ENCODE measurements at regions not wholly inside any gene's neighbourhood (a gene's known extent, or its start where the extent isn't known, plus 50 kb on each side); places are given as distances from the start of the nearest gene placed in this dataset.

GRCh38 chr13:104181526-104182231, 1115.5 kb upstream of the SLC10A2 start:
- Histone ChIP-seq H3K4me1 (ENCODE audit: insufficient read depth, low read length) (peaks cover 14% of the 10 kb centered on the region; the same call in 1 of the 2 replicates), H3K36me3 (ENCODE audit: insufficient read depth, low read length) (no peaks in the 10 kb centered on the region), H3K9ac (ENCODE audit: low read depth, low read length) (peak overlapping the region; percentile 9; the same call in 1 of the 2 replicates), H3K9me3 (ENCODE audit: control insufficient read depth, insufficient read depth, low read length) (no peaks in the 10 kb centered on the region)

GRCh38 chr13:104170980-104171555, 1104.9 kb upstream of the SLC10A2 start:
- H3K9ac ChIP-seq (ENCODE audit: low read depth, low read length) = no peak overlapping the region
- no peaks in the 10 kb centered on the region for H3K9me3 ChIP-seq (ENCODE audit: control insufficient read depth, insufficient read depth, low read length)
- H3K4me1 ChIP-seq (ENCODE audit: insufficient read depth, low read length) = no peaks in the 10 kb centered on the region
- H3K36me3 ChIP-seq (ENCODE audit: insufficient read depth, low read length) = no peaks in the 10 kb centered on the region

DNA sequence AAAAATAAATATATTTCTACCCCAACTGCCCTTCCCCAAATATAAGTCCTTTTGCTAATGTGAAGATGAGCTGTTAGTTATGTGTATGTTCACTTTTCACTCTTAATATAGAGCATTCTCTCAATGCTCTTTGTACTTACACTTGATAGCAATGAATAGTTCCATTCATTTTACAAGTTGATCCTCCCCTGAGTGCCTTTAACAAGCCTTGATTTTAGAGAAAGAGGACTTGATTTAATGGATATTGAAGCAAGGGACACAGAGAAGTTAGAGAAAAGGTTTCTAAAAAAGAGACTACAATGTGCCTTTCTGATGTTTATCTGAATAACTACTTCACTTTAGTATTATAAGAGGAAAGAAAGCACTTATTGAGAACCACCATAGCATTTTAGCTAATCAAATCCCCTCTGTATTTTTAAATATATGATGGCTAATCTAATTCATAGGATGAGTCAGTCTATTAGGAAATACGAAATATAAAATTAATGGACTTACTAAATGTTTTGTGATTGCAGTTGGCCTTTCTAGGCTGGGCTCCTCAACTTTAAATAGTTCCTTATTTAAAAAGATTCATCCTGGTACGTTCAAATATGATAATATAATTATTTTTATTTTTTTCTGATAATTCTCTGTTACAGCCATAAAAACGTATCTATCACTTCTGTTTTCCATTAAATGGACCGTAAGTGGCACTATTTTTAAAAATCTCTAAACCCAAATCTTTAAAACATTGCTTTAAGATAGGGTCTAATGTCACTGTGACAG, 1097.8 kb upstream of the SLC10A2 start:
- H3K9me3 ChIP-seq (ENCODE audit: control insufficient read depth, insufficient read depth, low read length) = no peaks in the 10 kb centered on the region; the same call in 1 of the 2 replicates
- no peak overlapping the region for H3K9ac ChIP-seq (ENCODE audit: low read depth, low read length)
- no peaks in the 10 kb centered on the region for H3K36me3 ChIP-seq (ENCODE audit: insufficient read depth, low read length)
- no peaks in the 10 kb centered on the region for H3K4me1 ChIP-seq (ENCODE audit: insufficient read depth, low read length)

DNA sequence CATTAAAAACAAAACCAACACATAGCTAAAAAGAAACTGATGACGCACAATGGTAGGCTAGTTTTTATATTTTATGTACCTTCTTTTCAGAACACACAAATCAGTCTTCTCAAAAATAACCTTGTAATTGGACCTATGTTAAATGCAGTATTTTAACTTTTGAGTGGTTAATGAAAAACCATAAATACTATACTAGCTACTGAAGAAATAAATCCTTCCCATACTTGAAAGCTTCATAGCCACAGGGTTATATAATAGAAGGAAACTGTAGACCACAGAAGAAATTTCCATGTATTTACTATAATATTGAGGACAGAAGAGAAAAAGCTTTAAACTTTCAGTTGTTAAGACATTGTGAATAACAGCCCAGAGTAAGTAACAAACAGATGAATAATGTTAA, 1094.3 kb upstream of the SLC10A2 start:
- Histone ChIP-seq H3K36me3 (ENCODE audit: insufficient read depth, low read length) (no peaks in the 10 kb centered on the region), H3K9me3 (ENCODE audit: control insufficient read depth, insufficient read depth, low read length) (no peaks in the 10 kb centered on the region; the same call in 1 of the 2 replicates), H3K4me1 (ENCODE audit: insufficient read depth, low read length) (no peaks in the 10 kb centered on the region), H3K9ac (ENCODE audit: low read depth, low read length) (no peak overlapping the region)

GRCh38 chr13:104143760-104144416, 1077.7 kb upstream of the SLC10A2 start:
- H3K9ac ChIP-seq (ENCODE audit: low read depth, low read length) = no peak overlapping the region
- H3K4me1 ChIP-seq (ENCODE audit: insufficient read depth, low read length) = peaks cover 13% of the 10 kb centered on the region; the same call in 1 of the 2 replicates
- H3K9me3 ChIP-seq (ENCODE audit: control insufficient read depth, insufficient read depth, low read length) = no peaks in the 10 kb centered on the region

DNA sequence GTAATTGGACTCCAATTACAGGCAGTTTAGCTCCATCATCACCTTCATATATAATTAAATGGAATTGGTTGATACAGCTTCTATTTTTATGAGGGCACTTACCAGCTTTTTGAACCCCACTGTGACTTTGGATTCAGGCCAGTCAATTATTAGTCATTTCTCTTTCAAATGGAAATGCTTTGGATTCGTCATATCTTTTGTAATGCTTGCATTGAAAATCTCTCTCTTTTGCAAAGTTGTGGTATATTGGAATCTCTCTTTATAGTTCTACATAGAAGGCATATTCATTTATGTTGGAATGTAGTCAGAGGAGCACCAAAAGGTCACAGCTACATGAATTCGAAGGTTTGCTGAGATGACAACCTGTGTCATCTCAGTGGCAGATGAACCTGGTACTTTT, 1074.3 kb upstream of the SLC10A2 start:
- Histone ChIP-seq H3K36me3 (ENCODE audit: insufficient read depth, low read length) (no peaks in the 10 kb centered on the region), H3K9me3 (ENCODE audit: control insufficient read depth, insufficient read depth, low read length) (no peaks in the 10 kb centered on the region), H3K9ac (ENCODE audit: low read depth, low read length) (no peak overlapping the region), H3K4me1 (ENCODE audit: insufficient read depth, low read length) (peaks cover 13% of the 10 kb centered on the region; the same call in 1 of the 2 replicates)

More at GRCh38 chr13:104143760-104144416, 1077.7 kb upstream of the SLC10A2 start:
- H3K36me3 ChIP-seq (ENCODE audit: insufficient read depth, low read length) = no peaks in the 10 kb centered on the region

- no peak overlapping the region for H3K9ac ChIP-seq (ENCODE audit: low read depth, low read length)
- H3K4me1 ChIP-seq (ENCODE audit: insufficient read depth, low read length) = 0 out of 2 replicates have a peak, but pooled peaks cover 3% of the 10 kb centered on the region
- H3K36me3 ChIP-seq (ENCODE audit: insufficient read depth, low read length) = no peaks in the 10 kb centered on the region
- H3K9me3 ChIP-seq (ENCODE audit: control insufficient read depth, insufficient read depth, low read length) = no peaks in the 10 kb centered on the region
Observed at GRCh38 chr13:104137416-104137815, 1071.2 kb upstream of the SLC10A2 start.

- H3K36me3 ChIP-seq (ENCODE audit: insufficient read depth, low read length) = no peaks in the 10 kb centered on the region
- H3K9me3 ChIP-seq (ENCODE audit: control insufficient read depth, insufficient read depth, low read length) = no peaks in the 10 kb centered on the region
- H3K9ac ChIP-seq (ENCODE audit: low read depth, low read length) = no peak overlapping the region
- H3K4me1 ChIP-seq (ENCODE audit: insufficient read depth, low read length) = no peaks in the 10 kb centered on the region
Observed at GRCh38 chr13:104132849-104133248, 1066.6 kb upstream of the SLC10A2 start.

DNA sequence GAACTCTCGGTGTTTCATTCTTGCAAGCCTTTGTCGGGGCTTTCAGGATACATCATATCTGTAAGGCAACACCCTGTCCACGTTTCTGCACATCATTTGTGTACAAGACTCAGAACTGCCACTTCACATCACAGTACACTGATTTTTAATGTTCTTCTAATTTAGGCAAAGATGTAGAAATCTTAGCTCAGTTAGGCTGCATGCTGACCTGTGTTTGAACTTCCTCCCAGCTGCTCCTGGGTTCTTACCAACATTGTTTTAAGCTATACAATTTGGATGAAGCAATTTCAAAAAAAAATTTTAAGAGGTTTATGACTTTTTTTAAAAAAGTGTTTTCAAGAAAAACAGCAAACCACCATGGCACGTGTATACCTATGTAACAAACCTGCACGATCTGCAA, 1047.9 kb upstream of the SLC10A2 start:
- peaks cover 4% of the 10 kb centered on the region for H3K9me3 ChIP-seq (ENCODE audit: control insufficient read depth, insufficient read depth, low read length)
- H3K4me1 ChIP-seq (ENCODE audit: insufficient read depth, low read length) = no peaks in the 10 kb centered on the region

DNA sequence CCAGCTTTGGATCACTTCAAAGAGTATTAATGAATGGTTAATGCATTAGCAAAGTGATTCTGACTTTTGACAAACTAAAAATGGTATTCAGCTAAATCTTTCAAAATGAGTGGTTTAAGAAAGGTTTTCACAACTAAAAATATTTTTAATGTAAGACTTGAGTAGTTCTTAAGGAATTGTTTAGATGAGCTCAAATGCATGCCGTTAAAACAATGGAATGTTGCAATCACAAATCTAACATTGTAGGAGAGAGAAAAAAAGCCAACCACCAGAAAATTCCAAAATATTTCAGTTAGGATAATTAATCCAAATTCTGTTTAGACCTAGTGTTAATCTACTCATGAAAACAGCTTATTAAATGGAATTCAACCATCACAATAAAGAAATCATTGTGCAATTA, 1044.8 kb upstream of the SLC10A2 start:
- Histone ChIP-seq H3K9ac (ENCODE audit: low read depth, low read length) (no peak overlapping the region), H3K36me3 (ENCODE audit: insufficient read depth, low read length) (no peaks in the 10 kb centered on the region), H3K9me3 (ENCODE audit: control insufficient read depth, insufficient read depth, low read length) (peaks cover 6% of the 10 kb centered on the region), H3K4me1 (ENCODE audit: insufficient read depth, low read length) (no peaks in the 10 kb centered on the region)

More for the DNA sequence above, 1047.9 kb upstream of the SLC10A2 start:
- Histone ChIP-seq H3K9ac (ENCODE audit: low read depth, low read length) (no peak overlapping the region), H3K36me3 (ENCODE audit: insufficient read depth, low read length) (no peaks in the 10 kb centered on the region)

DNA sequence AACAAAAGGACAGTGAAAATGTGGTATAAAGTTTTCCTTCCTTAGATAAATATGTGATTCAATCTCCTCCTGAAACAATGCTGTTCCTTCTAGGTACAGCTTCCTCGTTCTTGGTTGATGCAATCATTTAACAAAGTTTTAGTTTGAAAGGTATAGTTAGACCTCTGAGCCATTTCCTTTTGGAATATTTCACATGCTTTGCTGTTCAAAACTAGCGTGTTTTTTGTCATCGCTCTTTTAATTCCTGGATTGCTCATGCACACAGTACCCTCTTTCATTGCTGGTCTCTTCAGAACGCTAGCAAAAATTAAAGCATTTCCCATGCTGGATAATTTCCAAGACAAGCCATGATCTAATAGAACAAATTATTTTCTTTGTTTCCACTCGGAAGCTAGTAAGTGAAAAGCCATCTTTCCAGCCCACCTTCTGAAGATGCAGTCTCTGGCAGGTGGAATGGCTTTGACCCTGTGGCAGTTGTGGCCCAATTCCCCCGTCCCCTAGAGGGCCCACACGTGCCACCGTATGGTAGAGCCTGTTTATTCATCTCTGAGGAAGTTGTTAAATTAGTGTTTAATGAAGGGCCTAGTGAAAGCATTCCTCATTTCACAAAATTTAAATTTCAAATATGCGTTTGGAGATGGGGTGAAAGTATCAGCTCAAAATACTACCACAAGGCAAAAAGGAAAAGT, 1040.6 kb upstream of the SLC10A2 start:
- Histone ChIP-seq H3K9me3 (ENCODE audit: control insufficient read depth, insufficient read depth, low read length) (peaks cover 6% of the 10 kb centered on the region), H3K4me1 (ENCODE audit: insufficient read depth, low read length) (no peaks in the 10 kb centered on the region), H3K36me3 (ENCODE audit: insufficient read depth, low read length) (no peaks in the 10 kb centered on the region), H3K9ac (ENCODE audit: low read depth, low read length) (no peak overlapping the region)

GRCh38 chr13:104105418-104106355, 1039.5 kb upstream of the SLC10A2 start:
- Histone ChIP-seq H3K9me3 (ENCODE audit: control insufficient read depth, insufficient read depth, low read length) (peaks cover 6% of the 10 kb centered on the region), H3K36me3 (ENCODE audit: insufficient read depth, low read length) (no peaks in the 10 kb centered on the region), H3K9ac (ENCODE audit: low read depth, low read length) (no peak overlapping the region), H3K4me1 (ENCODE audit: insufficient read depth, low read length) (no peaks in the 10 kb centered on the region)

GRCh38 chr13:104099750-104100149, 1033.5 kb upstream of the SLC10A2 start:
- H3K4me1 ChIP-seq (ENCODE audit: insufficient read depth, low read length) = no peaks in the 10 kb centered on the region
- H3K36me3 ChIP-seq (ENCODE audit: insufficient read depth, low read length) = no peaks in the 10 kb centered on the region
- no peak overlapping the region for H3K9ac ChIP-seq (ENCODE audit: low read depth, low read length)
- H3K9me3 ChIP-seq (ENCODE audit: control insufficient read depth, insufficient read depth, low read length) = no peaks in the 10 kb centered on the region
